WERI-Rb-1 (cell line): ENCODE measurements at regions not wholly inside any gene's neighbourhood (a gene's known extent, or its start where the extent isn't known, plus 50 kb on each side); places are given as distances from the start of the nearest gene placed in this dataset.
"Not testable (repeated sequence)": the region's sequence is repeated elsewhere in the genome, so short reads cannot be mapped to it uniquely, and the experiment has no call there.

Experiments
- DNase-seq: peaks from one replicate; pipeline ENCODE4 v3.0.0-alpha.2; 2020
- H3K27ac ChIP-seq: fragments of 250-450 bp; sonication (Bioruptor Pico); 2 replicates; pipeline ENCODE4 v1.5.1; 2020; ENCODE audit warnings: mild to moderate bottlenecking, moderate library complexity
- H3K27me3 ChIP-seq: fragments of 250-450 bp; sonication (Bioruptor Pico); 2 replicates; pipeline ENCODE4 v1.5.1; 2021; ENCODE audit warnings: mild to moderate bottlenecking, low read depth, moderate library complexity; ENCODE audit not compliant: insufficient read depth, severe bottlenecking
- H3K36me3 ChIP-seq: fragments of 250-450 bp; sonication (Bioruptor Pico); 2 replicates; pipeline ENCODE4 v1.5.1; 2020; ENCODE audit warnings: mild to moderate bottlenecking, moderate library complexity
- H3K4me3 ChIP-seq: 2 replicates; pipeline ENCODE4 v1.5.1; 2011; ENCODE audit warnings: low read depth, mild to moderate bottlenecking, control low read depth, low read length
- H3K9me3 ChIP-seq: fragments of 250-450 bp; sonication (Bioruptor Pico); 2 replicates; pipeline ENCODE4 v1.5.1; 2021; ENCODE audit warnings: mild to moderate bottlenecking, moderate library complexity; ENCODE audit not compliant: severe bottlenecking
- CTCF ChIP-seq: IDR thresholded peaks from 2 replicates; pipeline ENCODE4 v1.5.1; 2011; ENCODE audit warnings: low read depth, mild to moderate bottlenecking, control low read depth, inconsistent platforms, low read length

GRCh38 chrX:1754077-1754476 lies 139.2 kb downstream of the ASMT start:
- TF ChIP-seq CTCF = no peak
- Histone ChIP-seq H3K27ac (no peak overlapping the region), H3K27me3 (no peaks in the 10 kb centered on the region), H3K4me3 (no peak overlapping the region), H3K36me3 (no peaks in the 10 kb centered on the region), H3K9me3 (peaks cover 19% of the 10 kb centered on the region)
- no peak for DNase-seq

GRCh38 chrX:1763294-1763693 lies 148.4 kb downstream of the ASMT start:
- Histone ChIP-seq H3K4me3 (no peak overlapping the region), H3K36me3 (no peaks in the 10 kb centered on the region), H3K27ac (no peak overlapping the region), H3K27me3 (no peaks in the 10 kb centered on the region), H3K9me3 (peaks cover 2% of the 10 kb centered on the region)
- TF ChIP-seq CTCF = no peak
- DNase-seq = no peak

GRCh38 chrX:1764883-1765364 lies 150.1 kb downstream of the ASMT start:
- H3K27me3 ChIP-seq, H3K36me3 ChIP-seq, DNase-seq, H3K4me3 ChIP-seq, H3K9me3 ChIP-seq, H3K27ac ChIP-seq: not testable (repeated sequence)

- Histone ChIP-seq H3K9me3 (no peaks in the 10 kb centered on the region), H3K27ac (no peak overlapping the region), H3K27me3 (no peaks in the 10 kb centered on the region), H3K4me3 (no peak overlapping the region), H3K36me3 (no peaks in the 10 kb centered on the region)
- TF ChIP-seq CTCF = no peak
- no peak for DNase-seq
Measured at GRCh38 chrX:1767026-1767425, 152.2 kb downstream of the ASMT start.

GRCh38 chrX:1778817-1779216 lies 164.0 kb downstream of the ASMT start:
- no peaks in the 10 kb centered on the region for H3K36me3 ChIP-seq
- DNase-seq = no peak
- H3K27ac ChIP-seq = no peak overlapping the region
- H3K9me3 ChIP-seq = no peaks in the 10 kb centered on the region
- no peak overlapping the region for H3K4me3 ChIP-seq
- no peak for TF ChIP-seq CTCF
- H3K27me3 ChIP-seq = no peaks in the 10 kb centered on the region

- H3K27me3 ChIP-seq = no peaks in the 10 kb centered on the region
- DNase-seq = no peak
- peaks cover 2% of the 10 kb centered on the region for H3K9me3 ChIP-seq
- no peak overlapping the region for H3K27ac ChIP-seq
- no peaks in the 10 kb centered on the region for H3K36me3 ChIP-seq
- H3K4me3 ChIP-seq = no peak overlapping the region
- no peak for TF ChIP-seq CTCF
Measured at GRCh38 chrX:1779626-1780025, 164.8 kb downstream of the ASMT start.
